IgD-negative memory B cell (primary cell): ENCODE measurements at regions not wholly inside any gene's neighbourhood (a gene's known extent, or its start where the extent isn't known, plus 50 kb on each side); places are given as distances from the start of the nearest gene placed in this dataset.

Experiments
- H3K27ac Mint-ChIP-seq, 3 donors: one replicate each; pipeline ENCODE4 v1.8.0; 2020 to 2022; ENCODE audit warnings: mild to moderate bottlenecking in 3 of 3, mixed read lengths in 3 of 3, moderate library complexity in 1 of 3
- H3K27me3 Mint-ChIP-seq: one replicate; pipeline ENCODE4 v1.8.0; 2021; ENCODE audit warnings: mixed read lengths
- H3K36me3 Mint-ChIP-seq: one replicate; pipeline ENCODE4 v1.8.0; 2020; ENCODE audit warnings: mild to moderate bottlenecking, mixed read lengths
- H3K4me1 Mint-ChIP-seq, 3 donors: one replicate each; pipeline ENCODE4 v1.8.0; 2020 to 2022; ENCODE audit warnings: mixed read lengths in 3 of 3, mild to moderate bottlenecking in 1 of 3
- H3K4me3 Mint-ChIP-seq, 4 donors: one replicate each; pipeline ENCODE4 v1.8.0; 2020 to 2022; ENCODE audit warnings: mild to moderate bottlenecking in 4 of 4, mixed read lengths in 4 of 4, moderate library complexity in 3 of 4
- H3K9me3 Mint-ChIP-seq, 3 donors: one replicate each; pipeline ENCODE4 v1.8.0; 2020 to 2021; ENCODE audit warnings: mixed read lengths in 3 of 3, mild to moderate bottlenecking in 1 of 3

DNA sequence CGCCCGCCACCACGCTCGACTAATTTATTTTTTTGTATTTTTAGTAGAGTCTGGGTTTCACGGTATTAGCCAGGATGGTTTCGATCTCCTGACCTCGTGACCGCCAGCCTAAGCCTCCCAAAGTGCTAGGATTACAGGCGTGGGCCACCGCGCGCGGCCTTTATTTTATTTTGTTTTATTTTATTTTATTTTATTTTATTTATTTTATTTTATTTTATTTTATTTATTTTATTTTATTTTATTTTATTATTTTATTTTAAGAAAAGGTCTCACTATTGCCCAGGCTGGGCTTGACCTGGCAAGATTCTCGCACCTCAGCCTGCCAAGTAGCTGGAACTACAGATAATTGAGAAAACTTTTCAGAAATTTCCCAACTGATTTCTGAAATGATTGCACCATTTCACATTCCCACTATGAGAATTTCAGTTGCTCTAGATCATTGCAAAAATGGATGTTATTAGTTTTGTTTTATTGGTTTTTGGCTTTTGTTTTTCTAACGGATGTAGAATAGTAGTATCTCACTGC lies 358.3 kb downstream of the SLC6A15 start:
- H3K27me3 Mint-ChIP-seq: no peaks in the 10 kb centered on the region
- no peaks in the 10 kb centered on the region for H3K4me1 Mint-ChIP-seq
- no peaks in the 10 kb centered on the region for H3K36me3 Mint-ChIP-seq
- no peak overlapping the region for H3K27ac Mint-ChIP-seq
- H3K9me3 Mint-ChIP-seq: peaks cover 0 to 2% (median 0%) of the 10 kb centered on the region in 3 donors
- H3K4me3 Mint-ChIP-seq: no peak overlapping the region

- H3K27ac Mint-ChIP-seq: no peak overlapping the region
- no peaks in the 10 kb centered on the region for H3K36me3 Mint-ChIP-seq
- no peaks in the 10 kb centered on the region for H3K27me3 Mint-ChIP-seq
- H3K4me3 Mint-ChIP-seq: no peak overlapping the region
- no peaks in the 10 kb centered on the region for H3K4me1 Mint-ChIP-seq
- H3K9me3 Mint-ChIP-seq: peaks cover 0 to 2% (median 0%) of the 10 kb centered on the region in 3 donors
These were observed 359.1 kb downstream of the SLC6A15 start for GRCh38 chr12:84553331-84554117.

- Mint-ChIP-seq H3K4me3 (no peak overlapping the region), H3K9me3 (peaks cover 0 to 2% (median 0%) of the 10 kb centered on the region in 3 donors), H3K36me3 (no peaks in the 10 kb centered on the region), H3K27me3 (no peaks in the 10 kb centered on the region), H3K4me1 (no peaks in the 10 kb centered on the region), H3K27ac (no peak overlapping the region)
These were observed 361.2 kb downstream of the SLC6A15 start for GRCh38 chr12:84551373-84551772.

GRCh38 chr12:84550518-84550917 lies 362.1 kb downstream of the SLC6A15 start:
- Mint-ChIP-seq H3K9me3 (peaks cover 0 to 2% (median 0%) of the 10 kb centered on the region in 3 donors), H3K4me3 (no peak overlapping the region), H3K36me3 (no peaks in the 10 kb centered on the region), H3K27ac (no peak overlapping the region), H3K27me3 (no peaks in the 10 kb centered on the region), H3K4me1 (no peaks in the 10 kb centered on the region)

DNA sequence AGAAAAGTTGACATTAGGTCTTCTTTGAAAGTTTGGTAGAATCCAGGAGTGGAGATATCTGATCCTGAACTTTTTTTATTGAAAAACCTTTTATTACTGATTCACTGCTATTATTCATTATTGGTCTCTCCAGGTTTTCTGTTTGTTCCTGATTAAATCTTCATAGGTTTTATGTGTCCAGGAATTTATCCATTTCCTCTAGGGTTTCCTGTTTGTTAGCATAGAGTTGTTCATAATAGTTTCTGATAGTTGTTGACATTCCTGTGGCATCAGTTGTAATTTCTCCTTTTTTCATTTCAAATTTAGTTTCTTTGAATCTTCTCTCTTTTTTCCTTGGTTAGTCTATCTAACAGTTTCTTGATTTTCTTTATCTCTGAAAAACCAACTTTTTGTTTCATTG lies 370.3 kb downstream of the SLC6A15 start:
- Mint-ChIP-seq H3K4me1 (no peaks in the 10 kb centered on the region), H3K27me3 (no peaks in the 10 kb centered on the region), H3K9me3 (peaks cover 0 to 2% (median 0%) of the 10 kb centered on the region in 3 donors), H3K27ac (no peak overlapping the region), H3K4me3 (no peak overlapping the region), H3K36me3 (no peaks in the 10 kb centered on the region)

GRCh38 chr12:84537666-84538065 lies 374.9 kb downstream of the SLC6A15 start:
- no peaks in the 10 kb centered on the region for H3K36me3 Mint-ChIP-seq
- H3K27me3 Mint-ChIP-seq: no peaks in the 10 kb centered on the region
- no peaks in the 10 kb centered on the region for H3K9me3 Mint-ChIP-seq
- no peak overlapping the region for H3K27ac Mint-ChIP-seq
- H3K4me3 Mint-ChIP-seq: no peak overlapping the region
- H3K4me1 Mint-ChIP-seq: no peaks in the 10 kb centered on the region

DNA sequence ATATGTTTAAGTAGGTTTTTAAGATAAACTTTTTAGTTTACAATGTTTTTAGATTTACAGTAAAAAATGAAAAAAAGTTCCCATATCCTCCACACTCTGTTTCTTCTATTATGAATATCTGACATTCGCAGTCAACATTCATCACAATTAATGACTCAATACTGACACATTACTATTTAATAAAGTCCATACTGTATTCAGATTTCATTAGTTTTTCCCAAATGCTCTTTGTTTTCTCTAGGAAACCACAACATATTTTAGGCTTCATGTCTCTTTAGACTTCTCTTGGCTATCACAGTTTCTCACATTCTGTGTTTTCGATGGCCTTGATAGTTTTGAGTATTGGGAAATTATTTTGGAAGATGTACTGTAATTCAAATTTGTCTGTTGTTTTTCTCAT lies 399.8 kb downstream of the SLC6A15 start:
- no peaks in the 10 kb centered on the region for H3K36me3 Mint-ChIP-seq
- H3K4me1 Mint-ChIP-seq: no peaks in the 10 kb centered on the region
- H3K4me3 Mint-ChIP-seq: no peak overlapping the region
- H3K27ac Mint-ChIP-seq: no peak overlapping the region
- no peaks in the 10 kb centered on the region for H3K27me3 Mint-ChIP-seq
- peaks cover 0 to 6% (median 0%) of the 10 kb centered on the region in 3 donors for H3K9me3 Mint-ChIP-seq

GRCh38 chr12:84508851-84509260 lies 403.7 kb downstream of the SLC6A15 start:
- Mint-ChIP-seq H3K27me3 (no peaks in the 10 kb centered on the region), H3K27ac (no peak overlapping the region), H3K36me3 (no peaks in the 10 kb centered on the region)

DNA sequence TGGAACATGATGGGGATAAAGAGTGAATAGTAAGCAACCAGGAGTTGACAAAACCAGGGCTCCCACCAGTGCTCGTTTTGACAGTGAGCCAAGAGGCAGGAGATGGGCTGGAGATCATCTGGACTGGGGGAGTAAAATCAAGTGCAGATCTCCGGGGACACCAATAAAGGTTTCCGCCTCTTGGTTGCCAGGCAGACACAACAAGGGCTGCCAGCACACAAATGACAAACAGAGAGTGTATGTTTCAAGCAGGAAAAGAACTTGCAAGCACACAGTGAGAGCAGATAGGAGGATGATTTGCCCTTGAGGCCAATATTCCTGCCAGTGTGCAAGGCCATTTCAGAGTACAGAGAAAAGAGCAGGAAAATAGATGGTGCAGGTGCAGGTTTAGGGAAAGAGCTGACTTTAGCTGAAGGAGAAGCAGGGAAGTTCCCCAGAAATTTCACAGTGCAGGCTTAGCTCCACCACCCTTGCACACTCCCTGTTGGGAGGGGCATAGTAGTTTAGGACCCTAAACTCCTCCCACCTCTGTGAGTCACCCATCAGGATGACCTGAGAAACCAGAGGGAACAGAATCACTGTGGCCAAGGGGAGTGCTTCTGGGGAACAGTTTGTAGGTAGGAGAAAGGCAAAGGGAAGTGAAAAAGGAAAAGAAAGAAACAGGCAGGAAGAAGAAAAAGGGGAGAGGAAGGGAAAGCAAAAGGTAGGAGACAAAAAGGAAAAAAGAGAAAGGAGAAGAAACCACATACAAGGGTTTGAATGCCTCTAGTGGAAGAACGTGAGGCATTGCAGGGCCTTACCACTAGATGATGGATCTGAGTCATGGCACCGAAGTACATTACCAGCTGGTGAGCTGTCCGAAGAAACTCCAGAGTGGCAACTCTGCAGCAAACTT lies 404.4 kb downstream of the SLC6A15 start:
- Mint-ChIP-seq H3K27me3 (no peaks in the 10 kb centered on the region), H3K27ac (no peak overlapping the region), H3K4me3 (no peak overlapping the region), H3K4me1 (no peaks in the 10 kb centered on the region), H3K9me3 (peaks cover 0 to 3% (median 0%) of the 10 kb centered on the region in 3 donors), H3K36me3 (no peaks in the 10 kb centered on the region)

More at GRCh38 chr12:84508851-84509260, 403.7 kb downstream of the SLC6A15 start:
- Mint-ChIP-seq H3K4me1 (no peaks in the 10 kb centered on the region), H3K9me3 (peaks cover 0 to 3% (median 0%) of the 10 kb centered on the region in 3 donors), H3K4me3 (no peak overlapping the region)

DNA sequence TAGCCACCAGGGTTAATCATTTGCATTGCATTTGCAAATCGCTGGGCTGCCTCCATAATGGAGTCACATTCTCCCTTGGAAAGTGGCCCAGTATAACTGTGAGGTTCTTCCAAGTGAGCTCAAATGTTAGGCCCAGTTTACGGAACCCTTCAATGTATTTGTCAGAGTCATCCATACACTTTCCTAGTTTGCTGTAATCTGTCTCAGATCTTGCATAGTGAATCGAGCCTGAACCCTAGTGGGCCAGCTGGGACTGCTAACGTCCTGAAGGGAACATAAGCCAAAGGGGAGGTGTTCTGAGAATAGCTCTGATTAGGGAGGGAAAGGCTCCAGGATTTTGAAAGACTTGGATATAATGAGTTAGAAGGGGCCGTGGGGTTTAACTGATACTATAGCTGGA lies 406.3 kb downstream of the SLC6A15 start:
- no peak overlapping the region for H3K4me3 Mint-ChIP-seq
- H3K27me3 Mint-ChIP-seq: no peaks in the 10 kb centered on the region
- H3K9me3 Mint-ChIP-seq: peaks cover 0 to 3% (median 0%) of the 10 kb centered on the region in 3 donors
- H3K27ac Mint-ChIP-seq: no peak overlapping the region
- H3K36me3 Mint-ChIP-seq: no peaks in the 10 kb centered on the region
- H3K4me1 Mint-ChIP-seq: no peaks in the 10 kb centered on the region

DNA sequence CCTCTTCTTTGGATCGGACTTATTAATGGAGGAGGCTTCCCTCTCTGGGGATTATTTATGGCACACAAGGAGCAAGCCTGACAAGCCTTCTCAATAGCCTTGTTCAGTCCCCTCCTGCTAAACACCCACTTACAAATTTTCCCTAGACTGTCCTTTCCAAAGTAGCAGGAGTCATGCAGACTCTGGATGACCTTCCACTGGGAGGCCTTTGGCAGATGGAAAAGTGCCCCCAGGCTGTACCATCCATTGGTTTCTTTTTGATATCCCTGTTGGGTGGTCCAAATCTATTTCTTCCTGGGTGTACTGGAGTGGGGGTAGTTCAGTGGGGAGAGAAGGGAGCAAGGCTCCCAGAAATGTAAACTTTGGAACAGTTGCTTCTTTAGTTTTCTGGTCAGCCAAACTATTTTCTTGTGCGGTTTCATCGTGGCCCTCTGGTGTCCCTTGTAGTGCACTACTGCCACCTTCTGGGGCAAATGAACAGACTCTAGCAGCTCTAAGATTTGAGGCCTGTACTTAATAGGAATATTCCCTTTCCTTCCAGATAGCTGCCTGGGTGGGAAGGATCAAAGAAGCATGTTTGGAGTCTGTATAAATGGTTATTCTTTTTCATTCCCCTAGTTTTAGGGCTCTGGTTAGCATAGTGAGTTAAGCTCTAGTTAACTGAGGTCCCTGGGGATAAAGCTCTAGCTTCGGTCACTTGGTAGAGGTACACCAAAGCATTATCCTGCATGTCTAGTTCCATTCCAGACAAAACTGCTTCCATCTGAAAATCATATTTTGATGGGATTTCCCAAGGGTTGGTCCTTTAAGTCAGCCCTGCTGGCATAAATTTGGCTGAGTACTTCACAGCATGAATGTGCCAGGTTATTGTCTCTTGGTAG lies 409.5 kb downstream of the SLC6A15 start:
- H3K4me3 Mint-ChIP-seq: no peak overlapping the region
- H3K27ac Mint-ChIP-seq: no peak overlapping the region
- no peaks in the 10 kb centered on the region for H3K4me1 Mint-ChIP-seq
- peaks cover 0 to 2% (median 0%) of the 10 kb centered on the region in 3 donors for H3K9me3 Mint-ChIP-seq
- no peaks in the 10 kb centered on the region for H3K27me3 Mint-ChIP-seq
- no peaks in the 10 kb centered on the region for H3K36me3 Mint-ChIP-seq

DNA sequence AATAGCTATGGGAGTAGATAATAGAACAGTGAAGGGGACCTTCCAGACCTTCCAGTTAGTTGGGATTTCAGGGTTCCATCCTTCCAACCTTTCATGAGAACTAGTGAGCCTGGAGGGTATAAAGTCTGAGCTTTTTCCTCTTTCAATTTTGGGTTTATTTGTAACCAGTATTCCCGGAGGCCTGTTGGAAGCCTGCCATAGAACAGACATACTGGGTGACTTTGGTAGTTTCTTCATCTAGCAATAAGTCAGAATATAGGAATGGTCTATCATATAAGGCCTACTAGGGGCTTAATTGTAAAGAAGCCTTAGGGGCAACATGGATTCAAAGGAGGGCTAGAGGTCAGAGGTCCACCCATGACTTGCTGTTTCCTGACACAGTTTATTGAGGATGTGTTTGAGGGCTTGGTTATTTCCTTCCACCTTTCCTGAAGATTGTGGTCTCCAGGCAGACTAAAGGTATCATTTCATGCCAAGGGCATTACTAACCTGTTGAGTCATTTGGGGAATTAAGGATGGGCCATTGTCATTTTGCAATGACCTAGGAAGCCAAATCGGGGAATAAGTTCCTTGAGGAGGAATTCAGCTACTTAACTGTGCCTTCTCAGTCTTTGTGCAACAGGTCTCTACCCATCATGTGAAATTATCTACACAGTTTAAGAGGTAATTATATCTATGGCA lies 410.3 kb downstream of the SLC6A15 start:
- H3K4me3 Mint-ChIP-seq: no peak overlapping the region
- no peaks in the 10 kb centered on the region for H3K27me3 Mint-ChIP-seq
- H3K4me1 Mint-ChIP-seq: no peaks in the 10 kb centered on the region
- H3K9me3 Mint-ChIP-seq: no peaks in the 10 kb centered on the region
- H3K36me3 Mint-ChIP-seq: no peaks in the 10 kb centered on the region
- no peak overlapping the region for H3K27ac Mint-ChIP-seq

- no peaks in the 10 kb centered on the region for H3K9me3 Mint-ChIP-seq
These were observed 414.8 kb downstream of the SLC6A15 start for GRCh38 chr12:84497819-84498218.

GRCh38 chr12:84495711-84496110 lies 416.9 kb downstream of the SLC6A15 start:
- Mint-ChIP-seq H3K4me1 (no peaks in the 10 kb centered on the region), H3K9me3 (no peaks in the 10 kb centered on the region), H3K27ac (no peak overlapping the region), H3K36me3 (no peaks in the 10 kb centered on the region), H3K4me3 (no peak overlapping the region), H3K27me3 (no peaks in the 10 kb centered on the region)

More at GRCh38 chr12:84497819-84498218, 414.8 kb downstream of the SLC6A15 start:
- Mint-ChIP-seq H3K27ac (no peak overlapping the region), H3K4me3 (no peak overlapping the region), H3K27me3 (no peaks in the 10 kb centered on the region), H3K36me3 (no peaks in the 10 kb centered on the region), H3K4me1 (no peaks in the 10 kb centered on the region)
